ENCODE measurements at regions not wholly inside any gene's neighbourhood (a gene's known extent, or its start where the extent isn't known, plus 50 kb on each side); places are given as distances from the start of the nearest gene placed in this dataset.

- intact Hi-C loops (cut with micrococcal nuclease) (no loop called here), in situ Hi-C loops (cut with MboI; ENCODE audit: low sequenced_read_pairs) (loop anchor here (10.0 kb wide), 1 partner anchor 288 kb away; the partner anchor contains the start of genes CCDC148 and PKP4), dilution Hi-C loops (cut with HindIII; ENCODE audit: low sequenced_read_pairs, unreplicated experiment) (no loop called here)
- Histone ChIP-seq H4K91ac (ENCODE audit: insufficient read depth, low read depth, low read length) (no peak overlapping the region), H3K14ac (replicated peaks; ENCODE audit: low read depth, low read length) (no peak overlapping the region), H2BK5ac (ENCODE audit: low read depth, low read length, poor library complexity, severe bottlenecking) (no peak overlapping the region), H3K36me3 (ENCODE audit: control insufficient read depth, insufficient read depth, low read length) (no peaks in the 10 kb centered on the region), H2AFZ (replicated peaks; ENCODE audit: low read length, poor library complexity) (no peak overlapping the region), H3K9ac (ENCODE audit: low read depth, low read length) (no peak overlapping the region), H3K4ac (ENCODE audit: low read depth, low read length) (no peak overlapping the region), H4K20me1 (ENCODE audit: insufficient read depth, low read length) (no peaks in the 10 kb centered on the region), H3K4me2 (ENCODE audit: low read depth, low read length) (no peak overlapping the region), H3K23ac (ENCODE audit: low read depth, low read length) (no peak overlapping the region), H4K5ac (ENCODE audit: low read depth, low read length) (no peak overlapping the region), H2AK5ac (ENCODE audit: low read depth, low read length) (no peak overlapping the region), H3K4me1 (ENCODE audit: control insufficient read depth, insufficient read depth, low read length) (no peaks in the 10 kb centered on the region), H2AK9ac (replicated peaks; ENCODE audit: low read depth, low read length, poor library complexity) (no peak overlapping the region), H4K8ac (ENCODE audit: low read depth in 2 of 2, low read length in 2 of 2) (no peak overlapping the region), H2BK15ac (ENCODE audit: low read depth, low read length) (no peak overlapping the region), H3K9me1 (ENCODE audit: insufficient read depth, low read length) (no peaks in the 10 kb centered on the region), H3K56ac (ENCODE audit: extremely low read depth, insufficient read depth, low read length) (no peak overlapping the region), H3K27ac (ENCODE audit: insufficient read depth, low read length) (no peak overlapping the region), H3K9me3 (ENCODE audit: control insufficient read depth, insufficient read depth, low read length) (no peaks in the 10 kb centered on the region), H2BK120ac (ENCODE audit: low read depth, low read length) (no peak overlapping the region), H3K4me3 (ENCODE audit: insufficient read depth, low read depth, low read length) (no peak overlapping the region), H2BK20ac (ENCODE audit: low read depth, low read length) (no peak overlapping the region), H3K27me3 (ENCODE audit: control insufficient read depth, insufficient read depth, low read length) (peaks cover 27% of the 10 kb centered on the region), H3K18ac (ENCODE audit: low read depth, low read length) (no peak overlapping the region), H3K79me1 (ENCODE audit: low read depth in 1 of 2, low read length in 2 of 2) (no peaks in the 10 kb centered on the region)
- ATAC-seq (ENCODE audit: low read depth) (no peak), DNase-seq (no peak)
- no CpG with 5 or more reads among the region's 4 CpGs for WGBS, 2 experiments (ENCODE audit: extremely low coverage in 2 of 2, insufficient read length in 1 of 2)
- ChIA-PET POLR2A (ENCODE audit: unreplicated experiment) (no interaction called here), CTCF (interaction anchor here (1.1 kb wide), 1 partner anchor 718 kb away, joined by 4 read pairs; no protein-coding TSS in a partner anchor)
- BruUV-seq (replicated peaks) = no TSS peak
- TF ChIP-seq RCOR1 (IDR thresholded peaks at IDR 0.05; ENCODE audit: insufficient replicate concordance, low read length) = no peak
- no peak for TF ChIP-seq BHLHE40 (IDR thresholded peaks at IDR 0.05; ENCODE audit: low read depth, low read length)
- no peak for TF ChIP-seq USF2 (IDR thresholded peaks at IDR 0.05; ENCODE audit: low read depth, low read length)
- TF ChIP-seq MAZ (IDR thresholded peaks at IDR 0.05; ENCODE audit: borderline replicate concordance, low read depth, low read length) = no peak
- TF ChIP-seq ELK1 (IDR thresholded peaks at IDR 0.05; ENCODE audit: borderline replicate concordance, low read depth, low read length) = no peak
- TF ChIP-seq NFE2L2 (IDR thresholded peaks at IDR 0.05; ENCODE audit: low read depth, low read length) = no peak
- TF ChIP-seq SMC3 (IDR thresholded peaks at IDR 0.05; ENCODE audit: low read depth, low read length) = no peak
- no peak for TF ChIP-seq POLR2A (IDR thresholded peaks at IDR 0.05; ENCODE audit: low read depth, low read length)
Observed at GRCh38 chr2:158742536-158742935, 52.6 kb upstream of the DAPL1 start.
